HG03354 (cell line): ENCODE measurements at regions not wholly inside any gene's neighbourhood (a gene's known extent, or its start where the extent isn't known, plus 50 kb on each side); places are given as distances from the start of the nearest gene placed in this dataset.
A peak's percentile ranks its signal among the peaks of the same experiment; 100 is the strongest.
"Not testable (repeated sequence)": the region's sequence is repeated elsewhere in the genome, so short reads cannot be mapped to it uniquely, and the experiment has no call there.

Experiments
- ATAC-seq: cut with Tn5 transposase; IDR thresholded peaks from one replicate; pipeline ENCODE4 v1.9.1; 2021; ENCODE audit warnings: mild to moderate bottlenecking; ENCODE audit not compliant: unreplicated experiment, poor library complexity, severe bottlenecking

GRCh38 chr2:191476901-191477300 lies 201.0 kb upstream of the NABP1 start:
- ATAC-seq, result no peak

- ATAC-seq, result peak; percentile 8
Measured at GRCh38 chr2:191478799-191479679, 198.9 kb upstream of the NABP1 start.

DNA sequence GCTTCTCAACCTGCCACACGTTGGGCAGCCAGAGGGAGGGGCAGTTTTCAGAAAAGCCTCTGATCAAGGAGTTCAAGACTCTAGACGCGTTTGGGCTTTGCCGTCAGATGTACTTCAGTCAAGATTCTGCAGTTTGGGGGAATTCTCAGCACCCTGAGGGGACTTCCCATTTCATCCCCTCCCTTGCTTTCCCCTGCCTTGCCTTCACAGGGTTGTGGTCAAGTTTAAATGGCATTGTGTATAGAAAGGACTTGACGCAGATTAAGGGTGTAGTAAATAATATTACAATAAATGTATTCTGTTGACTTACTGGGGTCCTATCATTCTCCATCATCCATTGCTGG lies 198.3 kb upstream of the NABP1 start:
- ATAC-seq, result peak; percentile 49

- no peak for ATAC-seq
Measured at GRCh38 chr2:191481305-191482070, 196.4 kb upstream of the NABP1 start.

- no peak for ATAC-seq
Measured at GRCh38 chr2:191483117-191483516, 194.8 kb upstream of the NABP1 start.

DNA sequence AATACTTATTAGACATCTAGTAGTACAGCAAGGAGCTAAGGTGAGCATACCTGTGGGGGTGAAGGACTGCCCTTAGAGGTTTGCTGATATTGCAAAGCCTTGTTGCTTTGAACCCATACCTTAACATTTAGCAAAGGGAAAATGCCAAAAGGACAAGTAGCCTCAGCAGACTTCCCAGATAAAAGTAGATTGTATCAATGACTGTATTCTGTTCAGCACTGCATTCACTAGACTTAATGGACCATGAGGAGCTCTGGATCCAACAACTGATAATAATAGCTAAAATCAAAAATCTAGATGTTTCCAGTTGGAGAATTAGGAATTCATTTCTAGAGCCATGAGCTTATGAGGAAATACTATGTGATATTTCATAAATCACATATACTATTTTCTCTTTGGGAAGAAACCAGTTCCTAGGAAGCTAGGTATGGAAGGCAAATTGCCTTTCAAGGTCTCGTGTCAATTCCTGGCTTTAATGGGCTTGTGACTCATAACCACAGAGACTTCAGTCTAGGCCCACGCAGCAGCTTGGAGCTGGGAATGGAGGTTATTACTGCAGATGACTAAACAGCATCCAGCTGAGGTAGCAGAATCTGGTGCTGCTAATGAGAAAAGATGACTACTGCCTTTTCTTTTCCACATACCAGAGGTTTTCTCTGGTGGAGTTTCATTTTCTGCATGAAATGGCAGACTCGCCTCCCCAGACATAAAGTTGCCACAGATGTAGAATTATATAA lies 191.2 kb upstream of the NABP1 start:
- no peak for ATAC-seq

- ATAC-seq, result no peak
Measured at GRCh38 chr2:191488135-191488534, 189.8 kb upstream of the NABP1 start.

GRCh38 chr2:191489177-191489576 lies 188.8 kb upstream of the NABP1 start:
- no peak for ATAC-seq

DNA sequence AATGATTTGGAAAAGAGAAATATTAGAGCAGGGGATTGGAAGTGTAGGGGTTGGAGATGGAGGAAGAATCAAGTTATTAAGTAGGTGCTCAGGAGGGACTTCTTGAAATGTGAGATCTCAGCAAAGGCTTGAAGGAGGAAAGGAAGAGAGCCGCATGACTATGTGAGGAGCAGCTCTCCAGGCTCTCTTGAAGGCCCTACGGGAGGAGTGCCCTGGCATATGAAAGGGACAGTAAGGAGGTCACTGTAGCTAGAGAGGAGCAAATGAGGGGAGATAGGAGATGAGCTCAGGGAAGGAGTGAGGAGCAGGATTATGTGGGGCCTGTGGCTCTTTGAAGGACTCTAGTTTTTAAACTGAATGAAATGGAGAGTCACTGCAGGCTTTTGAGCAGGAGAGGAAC lies 181.1 kb upstream of the NABP1 start:
- no peak for ATAC-seq

DNA sequence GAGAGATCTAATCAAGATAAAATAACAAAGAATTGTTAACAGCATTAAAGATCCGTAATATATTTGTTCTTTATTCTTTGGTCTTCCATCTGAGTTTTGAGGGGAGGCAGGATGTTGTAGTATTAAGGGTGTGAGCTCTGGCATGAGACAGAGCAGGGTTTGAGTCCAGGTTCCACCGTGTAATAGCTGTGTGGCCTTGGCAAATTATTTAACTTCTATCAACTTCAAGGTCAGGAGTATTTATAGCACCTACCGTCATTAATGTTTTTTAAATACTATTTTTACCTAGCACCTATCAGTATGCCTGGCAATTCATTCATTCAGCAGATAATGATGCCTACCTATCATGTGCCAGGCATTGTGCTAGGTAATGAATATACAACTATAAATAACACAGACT lies 180.1 kb upstream of the NABP1 start:
- ATAC-seq, result no peak

- no peak for ATAC-seq
Measured at GRCh38 chr2:191499050-191499449, 178.9 kb upstream of the NABP1 start.

GRCh38 chr2:191499874-191500565 lies 177.9 kb upstream of the NABP1 start:
- ATAC-seq, result no peak

DNA sequence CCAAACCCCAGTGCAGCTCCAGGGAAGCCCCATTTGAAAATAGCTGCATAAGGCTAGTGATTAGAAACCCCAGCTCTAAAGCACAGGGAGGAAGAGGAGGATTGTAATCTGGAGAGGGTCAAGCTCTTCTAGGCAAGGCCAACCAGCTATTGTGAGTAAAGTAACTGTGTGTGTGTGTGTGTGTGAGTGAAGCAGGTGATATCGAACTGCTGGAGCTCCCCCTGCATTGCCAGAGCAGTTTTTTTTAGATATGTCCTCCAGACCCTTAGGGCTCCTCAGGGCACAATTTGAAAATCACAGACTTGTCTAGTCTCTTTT lies 177.4 kb upstream of the NABP1 start:
- no peak for ATAC-seq

DNA sequence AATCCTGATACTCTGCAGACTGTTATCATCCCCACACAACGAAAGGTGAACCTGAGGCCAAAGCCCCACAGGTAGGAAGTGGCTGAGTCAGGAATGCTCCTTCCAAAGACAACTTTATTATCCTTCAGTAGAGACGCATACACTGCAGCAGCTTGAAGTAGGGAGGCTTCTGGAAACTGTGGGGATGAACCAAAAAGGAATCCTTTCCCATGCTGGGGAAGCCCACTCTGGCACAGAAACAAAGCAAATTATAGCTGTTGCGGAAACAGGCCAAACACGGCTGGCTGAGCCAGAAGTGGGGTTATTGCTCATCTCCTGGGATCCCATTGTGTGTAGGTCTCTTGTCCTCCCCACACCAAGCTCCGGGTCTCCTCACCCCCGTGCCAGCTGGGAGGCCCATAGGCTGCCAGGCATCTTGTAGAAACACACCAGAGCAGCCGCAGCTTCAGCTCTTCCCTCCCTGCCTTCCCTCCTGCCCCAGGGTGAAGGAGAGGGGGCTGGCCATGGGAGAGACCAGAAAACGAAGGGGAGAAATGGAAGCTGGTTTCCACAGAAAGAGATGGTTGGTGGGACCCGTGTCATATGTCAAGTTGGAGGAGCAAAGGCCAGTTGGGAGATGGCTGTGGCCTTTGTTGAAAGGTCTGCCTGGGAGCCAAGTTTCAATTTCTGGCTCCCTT lies 176.9 kb upstream of the NABP1 start:
- no peak for ATAC-seq

GRCh38 chr2:191501561-191502168 lies 176.3 kb upstream of the NABP1 start:
- no peak for ATAC-seq

GRCh38 chr2:191506515-191506914 lies 171.4 kb upstream of the NABP1 start:
- no peak for ATAC-seq

DNA sequence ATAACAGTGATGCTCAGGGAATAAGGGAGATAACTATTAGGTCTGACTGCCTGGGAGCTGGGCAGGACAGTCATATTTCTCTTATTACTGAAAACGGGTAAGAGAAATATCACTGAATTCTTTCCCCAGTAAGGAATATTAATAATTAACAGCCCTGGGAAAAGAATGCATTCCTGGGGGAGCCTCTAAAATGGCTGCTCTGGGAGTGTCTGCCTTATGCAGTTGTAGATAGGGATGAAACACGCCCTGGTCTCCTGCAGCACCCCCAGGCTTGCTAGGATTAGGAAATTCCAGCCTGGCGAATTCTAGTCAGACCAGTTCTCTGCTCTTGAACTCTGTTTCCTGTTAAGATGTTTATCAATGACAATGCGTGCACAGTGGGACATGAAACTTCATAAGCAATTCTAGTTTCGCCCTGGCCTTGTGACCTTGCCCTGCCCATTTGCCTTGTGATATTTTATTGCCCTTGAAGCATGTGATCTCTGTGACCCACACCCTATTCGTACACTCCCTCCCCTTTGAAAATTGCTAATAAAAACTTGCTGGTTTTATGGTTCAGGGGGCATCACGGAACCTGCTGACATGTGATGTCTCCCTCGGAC lies 170.6 kb upstream of the NABP1 start:
- ATAC-seq, result not testable (repeated sequence)

DNA sequence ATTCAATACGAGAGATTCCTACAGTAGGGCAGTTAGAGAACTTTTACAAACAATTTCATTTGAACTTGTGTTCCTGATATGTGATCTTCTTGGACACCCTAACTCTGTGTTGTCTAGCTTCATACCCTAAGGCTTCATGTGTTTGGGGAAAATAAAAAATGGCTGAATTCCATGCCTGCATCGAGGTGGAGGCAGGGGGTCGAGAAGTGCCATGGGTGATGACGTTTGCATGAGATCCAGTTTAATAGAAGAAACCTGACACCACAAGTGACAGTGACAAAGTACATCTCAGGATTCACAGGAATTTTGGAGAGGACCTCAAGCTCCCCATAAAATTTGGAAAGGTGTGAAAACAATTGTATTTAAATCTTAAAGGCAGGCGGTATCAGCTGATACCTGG lies 169.2 kb upstream of the NABP1 start:
- no peak for ATAC-seq
